HL-60 (cell line): ENCODE measurements at regions not wholly inside any gene's neighbourhood (a gene's known extent, or its start where the extent isn't known, plus 50 kb on each side); places are given as distances from the start of the nearest gene placed in this dataset.

Experiments used
- CTCF ChIP-seq: IDR thresholded peaks from one replicate; pipeline ENCODE4 v1.5.1; 2011; ENCODE audit warnings: low read length, control low read depth, inconsistent platforms; ENCODE audit not compliant: insufficient read depth
- REST ChIP-seq: IDR thresholded peaks from 2 replicates; pipeline ENCODE4 v1.6.1; 2012; ENCODE audit warnings: low read depth; ENCODE audit not compliant: insufficient replicate concordance

DNA sequence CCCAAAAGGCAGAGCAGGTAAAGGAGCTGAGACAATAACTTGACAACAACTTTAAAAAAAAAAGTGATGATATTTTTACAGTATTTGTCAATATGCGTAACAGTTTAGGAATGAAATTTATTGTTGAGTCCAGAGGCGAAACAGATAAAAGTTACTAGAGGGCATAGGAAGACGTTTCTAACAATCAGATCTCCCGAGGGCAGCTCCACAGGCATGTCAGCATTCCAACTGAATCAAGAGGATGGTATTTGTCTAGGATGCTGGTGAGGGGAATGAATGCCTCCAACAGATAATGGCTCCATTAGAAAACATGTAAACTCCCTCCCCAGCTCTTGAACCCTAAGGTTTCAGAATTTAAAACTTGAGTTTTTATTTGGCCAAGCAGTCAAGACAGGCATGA lies 733.9 kb upstream of the SORCS1 start:
- no peak for TF ChIP-seq CTCF
- no peak for TF ChIP-seq REST
